Body of pancreas (tissue), 4 donors: ENCODE measurements at regions not wholly inside any gene's neighbourhood (a gene's known extent, or its start where the extent isn't known, plus 50 kb on each side); places are given as distances from the start of the nearest gene placed in this dataset.
"Not testable (repeated sequence)": the region's sequence is repeated elsewhere in the genome, so short reads cannot be mapped to it uniquely, and the experiment has no call there.

Source experiments
- ATAC-seq: fragments of 150-250 bp; one replicate; pipeline ENCODE4 v1.9.1; 2016
- DNase-seq, 4 donors: peaks; one replicate each; pipeline ENCODE4 v3.0.0-alpha.2; 2019
- H3K27ac ChIP-seq, 4 donors: fragments of 200-600 bp; sonication (generic); 1 replicate in 3 of 4; 2 replicates in 1 of 4; pipeline versions ENCODE4 v1.5.1 to v1.6.1; 2016 to 2019; ENCODE audit warnings: mild to moderate bottlenecking in 1 of 4, mixed read lengths in 1 of 4, moderate library complexity in 1 of 4
- H3K27me3 ChIP-seq, 2 donors: fragments of 200-600 bp; sonication (generic); one replicate each; pipeline ENCODE4 v1.6.0; 2016; ENCODE audit warnings: mild to moderate bottlenecking in 1 of 2
- H3K36me3 ChIP-seq, 2 donors: fragments of 200-600 bp; sonication (generic); replicated peaks in 1 of 2; 2 replicates each; pipeline ENCODE4 v1.5.1; 2016; ENCODE audit warnings: low read depth in 2 of 2; ENCODE audit not compliant: insufficient read depth in 1 of 2
- H3K4me1 ChIP-seq: fragments of 200-600 bp; sonication (generic); one replicate; pipeline ENCODE4 v1.6.0; 2016
- H3K4me3 ChIP-seq, 2 donors: fragments of 200-600 bp; sonication (generic); 1 replicate in 1 of 2; 2 replicates in 1 of 2; pipeline ENCODE4 v1.5.1; 2016 to 2019
- H3K9me3 ChIP-seq, 3 donors: fragments of 200-600 bp; sonication (generic); 1 replicate in 2 of 3; 2 replicates in 1 of 3; pipeline ENCODE4 v1.5.1; 2016
- POLR2A ChIP-seq, 3 donors: fragments of 450-650 bp; IDR thresholded peaks; one replicate each; pipeline ENCODE4 v1.6.1; 2016; ENCODE audit warnings: antibody characterized with exemption in 3 of 3, mild to moderate bottlenecking in 2 of 3
- WGBS, 2 donors: methylation state at CpG; one replicate each; pipeline ENCODE4 v1.1.5; 2017; 5-methylcytosine and 5-hydroxymethylcytosine counted together
- intact Hi-C: fragments of 100-400 bp; cut with DNase I; formaldehyde crosslinking; loops from one replicate; pipeline ENCODE4 v1.15.1; 2023
- TF ChIP-seq, protein P1 (sequence below), 7 experiments: fragments of 450-650 bp in 4 of 7; fragments of 200-600 bp in 3 of 7; sonication (generic) in 3 of 7; IDR thresholded peaks; one replicate each; pipeline ENCODE4 v1.5.1; 2016 to 2019; ENCODE audit warnings: antibody characterized with exemption in 7 of 7

DNA sequence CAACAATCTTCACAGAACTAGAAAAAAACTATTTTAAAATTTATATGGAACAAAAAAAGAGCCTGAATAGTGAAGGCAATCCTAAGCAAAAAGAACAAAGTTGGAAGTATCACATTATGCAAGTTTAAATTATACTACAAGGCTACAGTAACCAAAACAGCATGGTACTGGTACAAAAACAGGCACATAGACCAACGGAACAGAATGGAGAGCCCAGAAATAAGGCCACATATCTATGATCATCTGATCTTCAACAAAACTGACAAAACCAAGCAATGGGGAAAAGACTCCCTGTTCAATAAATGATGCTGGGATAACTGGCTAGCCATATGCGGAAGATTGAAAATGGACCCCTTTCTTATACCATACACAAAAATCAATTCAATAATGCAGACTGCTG lies 74.4 kb upstream of the RTN4 start:
- H3K27me3 ChIP-seq, intact Hi-C loops, H3K36me3 ChIP-seq, DNase-seq, H3K27ac ChIP-seq, H3K4me3 ChIP-seq, H3K9me3 ChIP-seq, H3K4me1 ChIP-seq, ATAC-seq: not testable (repeated sequence)
- WGBS, 2 donors, result 87 to 93% methylated on average over 2 of the region's 2 CpGs

DNA sequence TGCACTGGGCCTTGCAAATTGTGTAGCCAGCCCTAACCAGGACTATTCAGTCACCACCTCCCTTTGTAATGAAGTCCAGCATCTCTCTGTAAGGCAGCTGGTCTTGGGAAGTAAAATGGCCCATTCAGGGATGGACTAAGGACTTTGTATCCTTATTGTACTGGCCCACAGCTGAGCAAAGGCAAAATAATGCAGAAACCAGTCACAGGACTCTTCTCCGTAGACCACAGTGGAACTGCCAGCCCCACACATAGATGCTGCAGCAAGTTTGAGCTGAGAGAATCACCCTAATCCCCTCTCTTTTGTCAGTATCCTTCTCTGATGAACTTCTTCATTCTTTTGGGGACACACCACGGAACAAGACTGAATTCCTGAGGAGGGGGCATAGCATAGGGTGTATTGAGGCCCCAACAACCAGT lies 73.6 kb upstream of the RTN4 start:
- no peak overlapping the region for H3K27ac ChIP-seq
- DNase-seq (no peak), ATAC-seq (no peak)
- WGBS, 2 donors, result 82 to 94% methylated on average over 2 of the region's 2 CpGs
- TF ChIP-seq POLR2A (IDR thresholded peaks at IDR 0.05), result no peak
- TF ChIP-seq, protein P1, sequence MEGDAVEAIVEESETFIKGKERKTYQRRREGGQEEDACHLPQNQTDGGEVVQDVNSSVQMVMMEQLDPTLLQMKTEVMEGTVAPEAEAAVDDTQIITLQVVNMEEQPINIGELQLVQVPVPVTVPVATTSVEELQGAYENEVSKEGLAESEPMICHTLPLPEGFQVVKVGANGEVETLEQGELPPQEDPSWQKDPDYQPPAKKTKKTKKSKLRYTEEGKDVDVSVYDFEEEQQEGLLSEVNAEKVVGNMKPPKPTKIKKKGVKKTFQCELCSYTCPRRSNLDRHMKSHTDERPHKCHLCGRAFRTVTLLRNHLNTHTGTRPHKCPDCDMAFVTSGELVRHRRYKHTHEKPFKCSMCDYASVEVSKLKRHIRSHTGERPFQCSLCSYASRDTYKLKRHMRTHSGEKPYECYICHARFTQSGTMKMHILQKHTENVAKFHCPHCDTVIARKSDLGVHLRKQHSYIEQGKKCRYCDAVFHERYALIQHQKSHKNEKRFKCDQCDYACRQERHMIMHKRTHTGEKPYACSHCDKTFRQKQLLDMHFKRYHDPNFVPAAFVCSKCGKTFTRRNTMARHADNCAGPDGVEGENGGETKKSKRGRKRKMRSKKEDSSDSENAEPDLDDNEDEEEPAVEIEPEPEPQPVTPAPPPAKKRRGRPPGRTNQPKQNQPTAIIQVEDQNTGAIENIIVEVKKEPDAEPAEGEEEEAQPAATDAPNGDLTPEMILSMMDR (IDR thresholded peaks at IDR 0.05), result no peak
- H3K4me3 ChIP-seq, result no peak overlapping the region
- no peaks in the 10 kb centered on the region for H3K36me3 ChIP-seq
- H3K27me3 ChIP-seq, result no peaks in the 10 kb centered on the region
- intact Hi-C loops, result no loop called here
- peaks cover 4% of the 10 kb centered on the region for H3K4me1 ChIP-seq
- no peaks in the 10 kb centered on the region for H3K9me3 ChIP-seq

DNA sequence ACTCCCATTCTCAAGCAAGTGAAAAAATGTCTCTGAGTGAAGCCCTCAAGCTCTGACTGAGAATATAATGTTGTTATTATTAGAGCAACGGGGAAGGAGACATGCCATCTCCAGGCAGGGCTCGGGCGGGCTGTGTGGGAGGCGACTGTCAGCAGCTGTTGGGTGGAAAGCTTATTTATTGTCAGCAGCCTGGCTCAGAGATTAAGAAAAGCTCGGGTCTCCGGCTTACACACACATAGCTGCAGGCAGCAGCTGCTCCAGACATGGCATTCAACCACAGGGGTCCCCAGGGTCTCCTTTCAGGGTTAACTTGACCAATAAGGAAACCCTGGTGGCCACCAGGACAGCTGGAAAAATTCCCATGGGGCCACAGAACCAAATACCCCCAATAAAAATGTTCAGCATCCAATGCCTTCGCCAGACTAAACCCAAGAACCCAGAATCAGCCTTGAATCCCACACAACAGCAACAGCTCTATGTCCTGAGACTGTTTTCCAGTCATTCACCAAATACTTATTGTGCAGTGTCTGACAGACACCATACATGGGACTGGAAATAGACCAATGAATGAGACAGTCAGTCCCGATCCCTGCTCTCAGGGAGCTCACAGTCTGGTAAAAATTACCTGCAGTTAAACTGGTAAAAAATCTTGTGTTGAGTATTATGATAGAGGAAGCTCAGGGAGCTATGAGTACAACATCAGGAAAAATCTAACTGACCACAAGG lies 70.5 kb upstream of the RTN4 start:
- no peak for DNase-seq
- no peak overlapping the region for H3K4me3 ChIP-seq
- no peak for TF ChIP-seq POLR2A (IDR thresholded peaks at IDR 0.05)
- TF ChIP-seq, protein P1 (IDR thresholded peaks at IDR 0.05), result no peak

DNA sequence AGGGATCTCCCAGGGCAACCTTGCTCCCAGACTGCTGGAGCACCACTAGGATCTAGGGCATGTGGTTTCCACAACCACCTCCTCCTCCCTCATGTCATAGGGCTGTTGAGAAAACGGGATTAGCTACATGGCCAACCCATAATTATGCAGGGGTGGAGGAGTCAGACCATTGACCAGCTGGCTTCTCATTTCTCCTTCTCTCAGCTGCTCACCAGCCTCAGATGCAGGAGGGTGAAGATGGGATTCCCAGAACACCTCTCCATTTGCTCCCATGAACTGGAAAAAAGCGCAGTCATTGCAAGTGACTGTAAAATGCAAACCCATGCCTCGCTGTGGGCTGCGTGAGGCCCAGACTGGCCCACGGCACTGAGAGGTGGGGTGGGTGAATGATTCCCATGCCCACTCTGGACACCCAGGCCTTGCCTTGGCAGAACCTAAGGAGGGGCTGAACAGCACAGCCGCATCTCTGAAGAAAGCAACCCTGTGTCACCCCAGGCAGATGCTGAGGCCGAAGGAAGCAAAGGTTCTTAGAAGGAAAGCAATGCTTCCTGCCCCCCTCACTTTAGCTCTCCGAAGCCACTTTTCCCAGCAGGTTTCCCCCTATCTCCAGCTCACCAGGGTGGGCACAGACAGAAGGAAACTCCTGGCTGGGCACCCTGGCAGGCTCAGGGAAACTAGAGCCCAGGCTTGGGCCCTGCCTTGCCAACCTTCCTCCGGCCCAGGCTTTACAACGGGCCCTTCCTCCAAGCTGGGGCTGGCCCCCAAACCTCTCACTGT lies 69.6 kb upstream of the RTN4 start:
- no peaks in the 10 kb centered on the region for H3K27me3 ChIP-seq
- intact Hi-C loops, result no loop called here
- no peak for TF ChIP-seq POLR2A (IDR thresholded peaks at IDR 0.05)
- TF ChIP-seq, protein P1 (IDR thresholded peaks at IDR 0.05), result no peak
- H3K4me1 ChIP-seq, result peaks cover 4% of the 10 kb centered on the region
- H3K27ac ChIP-seq, result no peak overlapping the region
- DNase-seq (no peak), ATAC-seq (no peak)
- H3K36me3 ChIP-seq, result no peaks in the 10 kb centered on the region
- no peak overlapping the region for H3K4me3 ChIP-seq
- 84 to 90% methylated on average over 7 to 10 of the region's 10 CpGs for WGBS, 2 donors
- no peaks in the 10 kb centered on the region for H3K9me3 ChIP-seq

More for the DNA sequence above, 70.5 kb upstream of the RTN4 start:
- intact Hi-C loops, result no loop called here
- no peaks in the 10 kb centered on the region for H3K9me3 ChIP-seq
- ATAC-seq, result no peak
- WGBS, 2 donors, result 75 to 79% methylated on average over 6 to 8 of the region's 8 CpGs
- no peaks in the 10 kb centered on the region for H3K36me3 ChIP-seq
- H3K27me3 ChIP-seq, result no peaks in the 10 kb centered on the region
- peaks cover 4% of the 10 kb centered on the region for H3K4me1 ChIP-seq
- H3K27ac ChIP-seq, result no peak overlapping the region

DNA sequence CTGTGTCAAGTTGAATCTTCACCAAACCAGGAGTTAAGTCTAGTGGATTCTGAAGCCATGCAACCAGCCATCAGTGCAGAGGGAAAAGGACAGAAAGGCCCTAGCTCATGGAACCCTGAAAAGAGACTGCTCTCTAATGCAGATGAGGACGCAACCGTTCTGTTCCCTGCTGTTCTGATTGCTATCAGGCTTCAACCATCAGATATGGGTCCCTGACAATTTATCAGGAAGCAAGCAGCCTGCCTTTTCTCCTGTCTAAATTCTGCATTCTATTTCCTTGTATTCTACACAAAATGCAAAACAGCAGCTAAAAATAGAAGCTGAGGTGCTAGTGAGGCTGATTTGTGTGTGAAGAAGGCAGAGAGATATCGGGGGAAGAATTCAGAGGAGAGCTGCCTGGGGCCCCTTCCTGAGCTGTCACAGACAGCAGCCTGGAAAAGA lies 68.4 kb upstream of the RTN4 start:
- TF ChIP-seq POLR2A (IDR thresholded peaks at IDR 0.05), result no peak
- TF ChIP-seq, protein P1 (IDR thresholded peaks at IDR 0.05), result no peak
- ATAC-seq (no peak), DNase-seq (no peak)
- Histone ChIP-seq H3K27ac (no peak overlapping the region), H3K9me3 (no peaks in the 10 kb centered on the region), H3K4me3 (no peak overlapping the region), H3K27me3 (no peaks in the 10 kb centered on the region), H3K4me1 (peaks cover 4% of the 10 kb centered on the region), H3K36me3 (no peaks in the 10 kb centered on the region)
- intact Hi-C loops, result no loop called here
- 37 to 71% methylated on average over 3 of the region's 3 CpGs for WGBS, 2 donors
